Muscle layer of duodenum (tissue), 2 donors: ENCODE measurements at regions not wholly inside any gene's neighbourhood (a gene's known extent, or its start where the extent isn't known, plus 50 kb on each side); places are given as distances from the start of the nearest gene placed in this dataset.
"Not testable (repeated sequence)": the region's sequence is repeated elsewhere in the genome, so short reads cannot be mapped to it uniquely, and the experiment has no call there.

Experiments used
- H3K27ac ChIP-seq: one replicate; pipeline ENCODE4 v1.7.0; 2013; ENCODE audit warnings: mild to moderate bottlenecking, low read length
- H3K27me3 ChIP-seq: one replicate; pipeline ENCODE4 v1.7.0; 2013; ENCODE audit warnings: low read depth, mild to moderate bottlenecking, control low read depth, low read length
- H3K36me3 ChIP-seq, 2 donors: one replicate each; pipeline ENCODE4 v1.7.0; 2013; ENCODE audit warnings: low read length in 2 of 2, control low read depth in 1 of 2, mild to moderate bottlenecking in 1 of 2; ENCODE audit not compliant: insufficient read depth in 2 of 2, control insufficient read depth in 1 of 2
- H3K4me1 ChIP-seq, 2 donors: one replicate each; pipeline ENCODE4 v1.7.0; 2013; ENCODE audit warnings: low read length in 2 of 2, mild to moderate bottlenecking in 2 of 2, control low read depth in 1 of 2, moderate library complexity in 1 of 2; ENCODE audit not compliant: insufficient read depth in 2 of 2, control insufficient read depth in 1 of 2
- H3K4me3 ChIP-seq, 2 donors: one replicate each; pipeline ENCODE4 v1.7.0; 2013; ENCODE audit warnings: low read length in 2 of 2, low read depth in 1 of 2, mild to moderate bottlenecking in 1 of 2
- H3K9me3 ChIP-seq, 2 donors: one replicate each; pipeline ENCODE4 v1.7.0; 2013; ENCODE audit warnings: low read length in 2 of 2, control low read depth in 1 of 2, mild to moderate bottlenecking in 1 of 2; ENCODE audit not compliant: control insufficient read depth in 1 of 2
- donor health status: healthy.

DNA sequence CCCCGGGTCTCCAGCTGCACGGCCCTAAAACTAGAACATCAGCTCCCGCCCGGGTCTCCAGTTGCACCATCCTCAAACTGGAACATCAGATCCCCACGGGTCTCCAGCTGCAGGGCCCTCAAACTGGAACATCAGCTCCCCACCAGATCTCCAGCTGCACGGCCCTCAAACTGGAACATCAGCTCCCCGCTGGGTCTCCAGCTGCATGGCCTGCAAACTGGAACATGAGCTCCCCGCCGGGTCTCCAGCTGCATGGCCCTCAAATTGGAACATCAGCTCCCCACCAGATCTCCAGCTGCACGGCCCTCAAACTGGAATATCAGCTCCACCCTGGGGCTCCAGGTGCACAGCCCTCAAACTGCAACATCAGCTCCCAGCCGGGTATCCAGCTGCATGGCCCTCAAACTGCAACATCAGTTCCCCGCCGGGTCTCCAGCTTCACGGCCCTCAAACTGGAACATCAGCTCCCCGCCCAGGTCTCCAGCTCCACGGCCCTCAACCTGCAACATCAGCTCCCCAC, 93.5 kb upstream of the LPCAT1 start:
- not testable (repeated sequence) for H3K9me3 ChIP-seq, H3K27ac ChIP-seq, H3K4me3 ChIP-seq, H3K27me3 ChIP-seq, H3K4me1 ChIP-seq, H3K36me3 ChIP-seq

GRCh38 chr5:1613515-1613914, 89.8 kb upstream of the LPCAT1 start:
- H3K4me3 ChIP-seq, H3K27me3 ChIP-seq, H3K36me3 ChIP-seq, H3K4me1 ChIP-seq, H3K27ac ChIP-seq, H3K9me3 ChIP-seq: not testable (repeated sequence)

GRCh38 chr5:1610526-1610925, 86.8 kb upstream of the LPCAT1 start:
- not testable (repeated sequence) for H3K4me1 ChIP-seq, H3K27me3 ChIP-seq, H3K4me3 ChIP-seq, H3K9me3 ChIP-seq, H3K27ac ChIP-seq, H3K36me3 ChIP-seq

- H3K27me3 ChIP-seq, H3K27ac ChIP-seq, H3K36me3 ChIP-seq, H3K4me1 ChIP-seq, H3K4me3 ChIP-seq, H3K9me3 ChIP-seq: not testable (repeated sequence)
These were observed 85.4 kb upstream of the LPCAT1 start for GRCh38 chr5:1609111-1609510.

GRCh38 chr5:1608336-1608735, 84.6 kb upstream of the LPCAT1 start:
- H3K27ac ChIP-seq, H3K36me3 ChIP-seq, H3K4me1 ChIP-seq, H3K9me3 ChIP-seq, H3K4me3 ChIP-seq, H3K27me3 ChIP-seq: not testable (repeated sequence)

GRCh38 chr5:1606951-1607350, 83.2 kb upstream of the LPCAT1 start:
- not testable (repeated sequence) for H3K36me3 ChIP-seq, H3K27me3 ChIP-seq, H3K4me1 ChIP-seq, H3K4me3 ChIP-seq, H3K27ac ChIP-seq, H3K9me3 ChIP-seq

DNA sequence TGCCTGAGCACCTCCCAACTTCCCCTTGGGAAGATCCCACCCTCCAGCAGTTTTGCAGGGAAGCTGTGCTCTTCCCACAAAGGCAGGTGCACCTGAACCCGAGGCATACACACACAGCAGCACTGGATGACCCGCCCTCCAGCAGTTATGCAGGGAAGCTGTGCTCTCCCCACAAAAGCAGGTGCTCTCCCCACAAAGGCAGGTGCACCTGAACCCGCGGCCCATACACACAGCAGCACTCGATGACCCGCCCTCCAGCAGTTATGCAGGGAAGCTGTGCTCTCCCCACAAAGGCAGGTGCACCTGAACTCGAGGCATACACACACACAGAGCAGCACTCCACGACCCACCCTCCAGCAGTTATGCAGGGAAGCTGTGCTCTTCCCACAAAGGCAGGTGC, 80.2 kb upstream of the LPCAT1 start:
- H3K27ac ChIP-seq, H3K4me1 ChIP-seq: not testable (repeated sequence)

DNA sequence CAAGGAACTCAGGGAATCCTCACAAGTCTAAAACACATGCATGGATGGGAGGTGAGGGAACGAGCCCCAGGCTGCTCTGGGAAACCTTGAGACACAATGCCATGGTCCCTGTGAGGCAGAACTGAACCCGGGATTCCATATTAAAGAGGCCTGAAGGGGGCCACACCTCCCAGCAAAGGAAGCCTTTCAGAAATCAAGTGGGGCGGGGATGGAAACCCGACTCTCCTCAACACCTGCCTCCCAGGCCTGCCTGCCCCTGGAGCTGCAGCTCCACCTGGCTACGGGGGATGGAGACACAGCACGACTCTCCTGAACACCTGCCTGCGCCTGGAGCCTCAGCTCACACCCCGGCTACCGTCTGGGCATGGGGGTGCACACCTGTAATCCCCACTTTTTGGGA, 77.8 kb upstream of the LPCAT1 start:
- not testable (repeated sequence) for H3K27me3 ChIP-seq, H3K9me3 ChIP-seq, H3K36me3 ChIP-seq, H3K27ac ChIP-seq, H3K4me1 ChIP-seq, H3K4me3 ChIP-seq

More for the DNA sequence above, 80.2 kb upstream of the LPCAT1 start:
- not testable (repeated sequence) for H3K9me3 ChIP-seq, H3K36me3 ChIP-seq, H3K4me3 ChIP-seq, H3K27me3 ChIP-seq

GRCh38 chr5:1598950-1599737, 75.4 kb upstream of the LPCAT1 start:
- H3K4me1 ChIP-seq, H3K27ac ChIP-seq, H3K9me3 ChIP-seq, H3K36me3 ChIP-seq, H3K27me3 ChIP-seq, H3K4me3 ChIP-seq: not testable (repeated sequence)

GRCh38 chr5:1597093-1597473, 73.3 kb upstream of the LPCAT1 start:
- not testable (repeated sequence) for H3K27ac ChIP-seq, H3K9me3 ChIP-seq, H3K27me3 ChIP-seq, H3K4me3 ChIP-seq, H3K36me3 ChIP-seq, H3K4me1 ChIP-seq

DNA sequence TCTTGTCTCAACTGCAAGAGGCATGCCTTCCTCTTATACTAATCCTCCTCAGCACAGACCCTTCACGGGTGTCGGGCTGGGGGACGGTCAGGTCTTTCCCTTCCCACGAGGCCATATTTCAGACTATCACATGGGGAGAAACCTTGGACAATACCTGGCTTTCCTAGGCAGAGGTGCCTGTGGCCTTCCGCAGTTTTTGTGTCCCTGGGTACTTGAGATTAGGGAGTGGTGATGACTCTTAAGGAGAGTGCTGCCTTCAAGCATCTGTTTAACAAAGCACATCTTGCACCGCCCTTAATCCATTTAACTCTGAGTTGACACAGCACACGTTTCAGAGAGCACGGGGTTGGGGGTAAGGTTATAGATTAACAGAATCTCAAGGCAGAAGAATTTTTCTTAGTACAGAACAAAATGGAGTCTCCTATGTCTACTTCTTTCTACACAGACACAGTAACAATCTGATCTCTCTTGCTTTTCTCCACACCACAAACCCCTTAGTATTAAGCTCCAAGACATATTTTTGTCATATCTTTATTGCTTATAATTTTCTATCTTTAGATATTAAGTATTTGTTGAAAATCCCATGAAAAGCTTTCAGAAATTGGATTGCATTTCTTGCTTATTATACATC, 72.8 kb upstream of the LPCAT1 start:
- not testable (repeated sequence) for H3K9me3 ChIP-seq, H3K27me3 ChIP-seq, H3K4me1 ChIP-seq, H3K27ac ChIP-seq, H3K36me3 ChIP-seq, H3K4me3 ChIP-seq
